Nucleus accumbens (tissue), 56 donors: ENCODE measurements at regions not wholly inside any gene's neighbourhood (a gene's known extent, or its start where the extent isn't known, plus 50 kb on each side); places are given as distances from the start of the nearest gene placed in this dataset.

Experiments
- DNase-seq, 56 donors: peaks; one replicate each; lab custom pipeline; 2025; lab: John Stamatoyannopoulos, UW

- DNase-seq = no peak
Observed at GRCh38 chr12:111031916-111032590, 111.7 kb upstream of the MYL2 start.

GRCh38 chr12:111030800-111031199 is 110.4 kb upstream of the MYL2 start:
- DNase-seq = no peak

- no peak for DNase-seq
Observed at GRCh38 chr12:111029732-111030131, 109.4 kb upstream of the MYL2 start.

- DNase-seq = no peak
Observed at GRCh38 chr12:111029305-111029704, 108.9 kb upstream of the MYL2 start.

GRCh38 chr12:111028830-111029229 is 108.5 kb upstream of the MYL2 start:
- DNase-seq = no peak

- no peak for DNase-seq
Observed at GRCh38 chr12:111027431-111027830, 107.1 kb upstream of the MYL2 start.

GRCh38 chr12:111025792-111026430 is 105.5 kb upstream of the MYL2 start:
- DNase-seq = no peak

- no peak for DNase-seq
Observed at GRCh38 chr12:111025301-111025700, 104.9 kb upstream of the MYL2 start.

- DNase-seq = peak in 21 of 56 donors; percentile 0 to 44 (median 4)
Observed at GRCh38 chr12:111024205-111024801, 103.9 kb upstream of the MYL2 start.

- DNase-seq = no peak
Observed at GRCh38 chr12:111022386-111022785, 102.0 kb upstream of the MYL2 start.

- DNase-seq = no peak
Observed at GRCh38 chr12:111014547-111014946, 94.2 kb upstream of the MYL2 start.

GRCh38 chr12:111012918-111013317 is 92.5 kb upstream of the MYL2 start:
- DNase-seq = no peak

GRCh38 chr12:111011999-111012600 is 91.7 kb upstream of the MYL2 start:
- DNase-seq = no peak

- no peak for DNase-seq
Observed at GRCh38 chr12:111010916-111011657, 90.7 kb upstream of the MYL2 start.

GRCh38 chr12:111010061-111010460 is 89.7 kb upstream of the MYL2 start:
- DNase-seq = no peak

- no peak for DNase-seq
Observed at GRCh38 chr12:111006621-111007020, 86.2 kb upstream of the MYL2 start.

GRCh38 chr12:110998971-110999370 is 78.6 kb upstream of the MYL2 start:
- DNase-seq = no peak

GRCh38 chr12:110998165-110998564 is 77.8 kb upstream of the MYL2 start:
- no peak for DNase-seq

- DNase-seq = no peak
Observed at GRCh38 chr12:110996415-110996814, 76.0 kb upstream of the MYL2 start.

- DNase-seq = no peak
Observed at GRCh38 chr12:110995615-110996014, 75.2 kb upstream of the MYL2 start.

GRCh38 chr12:110995016-110995415 is 74.6 kb upstream of the MYL2 start:
- no peak for DNase-seq
